ENCODE measurements at regions not wholly inside any gene's neighbourhood (a gene's known extent, or its start where the extent isn't known, plus 50 kb on each side); places are given as distances from the start of the nearest gene placed in this dataset.

- TF ChIP-seq CTCF (IDR thresholded peaks at IDR 0.05 in 2 of 3, conservative IDR thresholded peaks at IDR 0.05 in 1 of 3; ENCODE audit: borderline replicate concordance in 1 of 3, insufficient read depth in 1 of 3, low read depth in 2 of 3, low read length in 2 of 3), result no peak
- TF ChIP-seq RAD21 (IDR thresholded peaks at IDR 0.05; ENCODE audit: low read depth), result no peak
- TF ChIP-seq REST (IDR thresholded peaks at IDR 0.05; ENCODE audit: low read depth), result no peak
- no peak for TF ChIP-seq ZNF274 (IDR thresholded peaks at IDR 0.05; ENCODE audit: low read depth, low read length)
- no peak for TF ChIP-seq POLR2A (IDR thresholded peaks at IDR 0.05; ENCODE audit: borderline replicate concordance, extremely low read depth, insufficient read depth, insufficient read length)
- TF ChIP-seq, protein P1, sequence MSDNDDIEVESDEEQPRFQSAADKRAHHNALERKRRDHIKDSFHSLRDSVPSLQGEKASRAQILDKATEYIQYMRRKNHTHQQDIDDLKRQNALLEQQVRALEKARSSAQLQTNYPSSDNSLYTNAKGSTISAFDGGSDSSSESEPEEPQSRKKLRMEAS (IDR thresholded peaks at IDR 0.05), result no peak
- TF ChIP-seq JUND (IDR thresholded peaks at IDR 0.05), result no peak
- TF ChIP-seq EZH2 (IDR thresholded peaks at IDR 0.05), result no peak
These were observed 107.0 kb upstream of the ATP8B1 start for GRCh38 chr18:57910134-57910533.
